Esophagus mucosa (tissue), 1 donor: ENCODE measurements at regions not wholly inside any gene's neighbourhood (a gene's known extent, or its start where the extent isn't known, plus 50 kb on each side); places are given as distances from the start of the nearest gene placed in this dataset.

Experiments used
- ATAC-seq: fragments of 200-7000 bp; cut with Tn5 transposase; one replicate; pipeline ENCODE4 v1.9.1; 2020
- donor health status: DM: yes; HTN: yes; CAD: no.

GRCh38 chr7:16978358-16979244 is 96.8 kb upstream of the AGR3 start:
- ATAC-seq, result peak; percentile 74

DNA sequence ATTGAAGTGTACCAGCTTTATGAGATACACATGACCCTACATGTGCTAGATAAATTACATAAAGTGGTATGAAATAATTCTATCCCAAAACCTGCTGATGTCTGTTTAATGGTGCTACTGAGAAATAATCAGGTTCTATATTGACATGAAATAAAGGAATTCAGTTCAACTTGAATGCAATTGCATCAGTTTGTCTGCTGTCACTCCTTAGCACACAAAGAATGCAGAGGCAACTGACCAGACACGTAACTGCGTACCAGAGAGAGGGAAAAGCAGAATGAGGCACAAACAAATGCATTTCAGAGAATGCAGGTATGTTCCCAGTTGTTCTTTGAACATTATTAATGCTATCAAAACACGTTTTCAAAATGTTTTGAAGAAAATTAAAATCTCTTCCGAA is 98.8 kb upstream of the AGR3 start:
- no peak for ATAC-seq

DNA sequence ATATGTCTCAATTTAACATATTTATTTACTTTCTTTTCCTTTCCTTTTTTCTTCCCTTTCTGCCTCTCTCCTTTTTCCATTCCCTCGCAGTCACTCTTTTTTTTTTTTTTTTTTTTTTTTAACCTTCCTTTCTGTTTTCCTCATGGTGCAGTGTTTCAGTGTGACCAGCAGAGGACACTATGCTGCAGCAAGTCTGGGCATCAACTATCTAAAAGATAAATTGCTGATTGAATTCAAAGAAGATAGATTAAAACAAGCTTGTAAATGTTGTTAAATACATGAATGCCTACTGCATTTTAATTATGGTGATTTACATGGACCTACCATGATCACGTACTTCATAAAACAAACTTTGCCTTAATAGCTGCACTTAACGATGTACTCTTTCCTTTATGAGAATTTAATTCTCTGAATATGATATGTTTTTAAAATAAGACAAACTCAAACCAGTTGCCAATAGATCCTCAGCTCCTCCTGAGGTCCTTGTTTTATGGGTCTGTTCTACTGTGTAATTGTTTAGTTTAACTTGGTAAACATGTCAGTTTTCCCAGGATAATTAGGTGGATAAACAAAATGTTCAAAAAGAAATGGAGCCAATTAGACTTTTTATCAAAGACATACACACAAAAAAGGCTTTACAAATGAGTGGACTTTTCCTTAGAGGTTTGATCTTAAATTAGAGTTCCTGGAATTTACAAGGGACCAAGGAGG is 101.0 kb upstream of the AGR3 start:
- ATAC-seq, result peak; percentile 55

GRCh38 chr7:16984375-16984774 is 102.6 kb upstream of the AGR3 start:
- no peak for ATAC-seq

DNA sequence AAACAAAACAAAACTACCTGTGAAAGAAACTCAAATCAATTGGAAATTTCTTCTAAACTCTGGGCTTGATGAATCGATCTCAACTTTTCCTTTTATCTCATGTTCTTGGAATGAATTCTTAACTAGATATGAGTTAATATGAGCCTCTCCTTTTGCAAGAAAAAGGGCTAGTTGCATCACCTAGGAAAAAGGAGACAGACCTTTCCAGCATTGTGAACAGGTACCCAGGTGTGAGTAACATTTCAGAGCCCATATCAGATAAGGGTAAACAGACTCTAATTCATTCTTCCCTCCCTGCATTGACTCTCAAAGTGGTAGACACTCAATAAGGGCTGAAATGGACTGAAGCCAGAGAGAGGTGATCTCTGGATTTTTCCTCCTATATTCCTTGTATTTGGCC is 103.8 kb upstream of the AGR3 start:
- no peak for ATAC-seq

GRCh38 chr7:16986755-16987154 is 105.0 kb upstream of the AGR3 start:
- no peak for ATAC-seq

GRCh38 chr7:16989811-16990413 is 108.1 kb upstream of the AGR3 start:
- peak; percentile 77 for ATAC-seq

- no peak for ATAC-seq
Measured at GRCh38 chr7:16991551-16991950, 109.8 kb upstream of the AGR3 start.

GRCh38 chr7:16993543-16993942 is 111.8 kb upstream of the AGR3 start:
- no peak for ATAC-seq

- no peak for ATAC-seq
Measured at GRCh38 chr7:16998481-16999051, 116.8 kb upstream of the AGR3 start.

DNA sequence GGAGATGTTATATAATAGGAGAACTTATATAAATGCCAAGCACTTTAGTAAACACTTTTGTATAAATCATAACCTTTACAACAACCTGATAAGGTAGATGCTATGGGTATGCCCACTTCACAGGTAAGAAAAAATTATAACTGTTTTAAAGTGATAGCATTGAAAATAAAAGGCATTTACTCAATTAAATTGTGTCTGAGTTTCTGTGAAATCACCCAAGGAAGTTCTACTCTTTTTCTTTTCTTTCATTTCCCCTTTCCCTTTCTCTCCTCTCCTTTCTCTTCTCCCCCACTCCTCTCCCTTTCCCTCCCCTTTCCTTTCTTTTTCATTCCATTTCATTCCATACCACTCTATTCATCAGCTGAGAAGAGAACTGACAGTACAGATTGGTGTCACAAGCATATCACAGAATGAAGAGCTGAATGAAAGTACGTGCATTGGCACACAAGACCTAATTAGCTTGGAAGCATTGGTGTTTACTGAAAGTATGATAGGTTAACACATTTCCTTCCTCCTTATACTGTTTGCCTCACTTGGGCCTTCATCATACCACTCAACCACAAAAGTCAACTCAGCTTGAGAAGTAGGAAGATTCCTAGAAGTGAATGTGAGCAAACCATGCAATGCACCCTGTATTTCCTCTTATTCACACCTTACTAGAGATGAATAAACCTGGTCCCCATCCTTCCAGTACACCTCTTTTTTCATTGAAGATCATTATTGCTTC is 117.9 kb upstream of the AGR3 start:
- no peak for ATAC-seq

- ATAC-seq, result no peak
Measured at GRCh38 chr7:17005271-17005670, 123.5 kb upstream of the AGR3 start.

GRCh38 chr7:17007841-17008240 is 126.1 kb upstream of the AGR3 start:
- peak; percentile 90 for ATAC-seq

GRCh38 chr7:17009007-17009719 is 127.4 kb upstream of the AGR3 start:
- no peak for ATAC-seq

DNA sequence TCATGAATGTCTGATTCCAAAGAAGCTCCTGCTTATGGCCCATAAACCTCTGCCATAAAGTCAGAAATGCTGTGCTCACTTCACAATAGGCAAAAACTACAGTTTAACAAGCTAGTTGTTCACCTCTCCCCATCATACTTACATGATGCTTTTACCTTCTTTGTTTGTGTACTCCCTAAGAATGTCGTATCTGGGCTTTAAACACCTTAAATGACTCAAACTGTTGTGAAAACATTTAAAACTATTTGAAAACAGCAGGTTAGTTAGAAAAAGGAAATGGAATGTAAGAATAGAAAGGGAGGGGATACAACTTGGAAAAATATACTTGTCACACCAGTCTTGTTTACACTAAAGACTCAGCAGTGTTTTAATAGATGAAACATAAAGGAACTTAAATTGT is 128.2 kb upstream of the AGR3 start:
- no peak for ATAC-seq

DNA sequence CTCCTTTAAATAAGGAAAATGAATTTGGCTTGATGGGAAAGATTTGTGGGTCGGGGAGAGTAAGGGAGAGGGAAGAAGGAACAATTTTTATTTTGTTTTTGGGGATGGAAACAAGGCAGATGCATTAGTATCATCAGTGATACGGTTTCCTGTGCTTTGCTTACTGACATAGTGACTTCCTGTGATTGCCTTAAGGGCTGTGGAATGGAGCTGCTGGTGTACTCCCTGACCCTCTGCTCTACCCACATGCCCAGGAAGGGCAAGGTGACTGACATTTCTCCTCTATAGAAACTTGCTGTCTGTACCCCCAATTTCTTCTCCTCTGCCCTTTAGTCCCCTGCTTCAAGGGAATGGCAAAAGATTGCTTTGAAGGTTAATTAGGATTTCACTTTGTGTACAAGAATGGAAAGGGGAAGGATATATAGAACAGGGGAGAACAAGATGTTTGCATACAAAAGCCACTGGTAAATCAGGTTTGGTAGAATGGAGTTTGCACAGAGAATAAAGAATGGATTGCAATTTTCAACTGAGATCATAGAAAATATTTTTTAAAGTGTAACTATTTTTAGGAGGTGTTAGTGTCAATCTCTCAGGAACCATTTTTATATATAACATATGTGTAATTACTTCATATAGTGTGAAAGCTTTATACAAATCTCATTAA is 129.0 kb upstream of the AGR3 start:
- no peak for ATAC-seq

- no peak for ATAC-seq
Measured at GRCh38 chr7:17013204-17013603, 131.4 kb upstream of the AGR3 start.

DNA sequence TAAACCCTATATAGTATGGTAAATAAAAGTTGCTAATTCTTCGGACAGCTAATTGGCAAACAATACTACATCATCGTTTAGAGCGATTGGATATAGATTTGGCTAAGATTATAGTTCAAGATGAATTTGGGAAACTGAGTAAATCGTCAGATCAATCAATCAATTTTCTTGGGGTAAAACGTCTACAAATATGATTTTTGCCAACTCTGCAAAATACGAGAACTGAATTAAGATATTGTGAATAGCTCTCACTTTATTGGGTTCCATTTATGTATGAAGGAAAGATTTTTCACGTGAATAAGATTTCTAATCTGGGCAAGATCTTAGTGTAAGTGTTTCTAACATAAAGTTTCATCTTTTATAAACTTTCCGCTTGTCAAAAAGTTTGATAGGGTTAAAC is 132.9 kb upstream of the AGR3 start:
- no peak for ATAC-seq

- no peak for ATAC-seq
Measured at GRCh38 chr7:17015598-17016031, 133.8 kb upstream of the AGR3 start.

DNA sequence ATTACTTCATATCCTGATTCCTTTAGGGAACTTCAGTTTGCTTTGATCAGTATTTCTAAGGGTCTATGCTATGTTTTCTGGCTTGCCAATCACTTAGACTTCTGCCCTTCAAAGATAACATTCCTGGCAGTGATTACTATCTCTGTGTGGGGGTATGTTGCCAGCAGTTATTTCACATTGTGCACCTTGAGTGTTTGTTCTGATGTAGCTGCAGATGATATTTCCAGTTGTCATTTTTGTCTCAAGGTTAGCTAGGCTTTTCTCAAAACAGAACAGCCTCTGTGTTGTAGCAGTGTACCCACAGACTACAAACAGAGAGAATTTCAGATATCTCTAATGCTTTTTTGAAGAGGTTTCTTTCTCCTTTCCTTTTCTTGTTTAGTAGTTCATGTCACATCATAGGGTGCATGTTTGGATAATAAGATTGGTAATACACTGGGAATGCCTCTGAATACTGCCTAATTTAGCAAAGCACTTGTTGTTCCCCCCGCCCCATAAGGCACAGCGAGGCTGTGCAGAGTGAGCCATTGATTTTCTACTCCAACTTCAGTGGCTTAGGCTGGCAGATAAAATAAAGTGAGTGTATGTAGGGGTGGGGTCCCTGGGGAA is 134.7 kb upstream of the AGR3 start:
- ATAC-seq, result no peak

GRCh38 chr7:17019106-17019505 is 137.3 kb upstream of the AGR3 start:
- ATAC-seq, result no peak
